HG03139 (cell line): ENCODE measurements at regions not wholly inside any gene's neighbourhood (a gene's known extent, or its start where the extent isn't known, plus 50 kb on each side); places are given as distances from the start of the nearest gene placed in this dataset.
"Not testable (repeated sequence)": the region's sequence is repeated elsewhere in the genome, so short reads cannot be mapped to it uniquely, and the experiment has no call there.

ENCODE experiments used
- ATAC-seq: cut with Tn5 transposase; IDR thresholded peaks from one replicate; pipeline ENCODE4 v1.9.1; 2021; ENCODE audit not compliant: unreplicated experiment

GRCh38 chr4:120636120-120636630 lies 286.4 kb downstream of the PRDM5 start:
- no peak for ATAC-seq

- ATAC-seq: no peak
Observed at GRCh38 chr4:120633810-120634209, 288.7 kb downstream of the PRDM5 start.

DNA sequence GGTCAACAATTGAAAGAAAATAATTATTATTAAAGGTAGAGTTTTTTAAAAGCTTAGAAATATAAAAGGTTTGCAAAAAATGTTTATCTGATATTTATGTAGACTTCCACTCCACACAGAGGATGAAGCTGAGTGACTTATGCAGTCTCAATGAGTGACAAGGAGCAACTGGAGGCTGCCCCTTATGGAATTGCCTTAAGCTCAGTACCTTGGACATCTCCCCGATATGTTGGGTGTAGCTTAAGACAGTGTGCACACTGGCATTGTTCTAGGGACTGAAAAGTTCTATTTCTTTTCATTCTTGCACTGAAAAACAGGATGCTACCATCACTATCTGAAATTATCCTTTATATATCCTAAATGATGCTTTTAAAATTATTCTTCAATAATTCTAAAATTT lies 292.1 kb downstream of the PRDM5 start:
- no peak for ATAC-seq

GRCh38 chr4:120629546-120630108 lies 292.9 kb downstream of the PRDM5 start:
- ATAC-seq: no peak

- no peak for ATAC-seq
Observed at GRCh38 chr4:120622601-120623000, 299.9 kb downstream of the PRDM5 start.

- no peak for ATAC-seq
Observed at GRCh38 chr4:120617171-120617570, 305.4 kb downstream of the PRDM5 start.

DNA sequence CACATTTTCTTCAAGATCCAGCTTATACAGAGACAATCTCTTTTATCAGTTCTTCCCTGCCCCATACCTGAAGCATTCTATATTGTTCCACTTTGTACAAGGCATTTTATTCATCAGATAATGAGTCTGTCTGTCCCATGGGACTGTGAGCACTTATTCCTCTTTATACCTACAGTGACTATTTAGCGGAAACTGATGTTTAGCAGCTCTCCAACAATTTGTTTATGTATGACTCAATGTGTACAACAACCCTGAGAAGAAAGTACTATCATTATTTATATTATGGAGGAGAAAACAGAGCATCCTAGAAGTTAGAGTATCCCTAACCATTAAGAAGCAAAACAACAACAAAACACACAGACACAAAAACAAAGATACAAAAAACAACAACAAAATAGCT lies 306.5 kb downstream of the PRDM5 start:
- no peak for ATAC-seq

GRCh38 chr4:120613778-120614177 lies 308.7 kb downstream of the PRDM5 start:
- no peak for ATAC-seq

GRCh38 chr4:120611092-120611491 lies 311.4 kb downstream of the PRDM5 start:
- ATAC-seq: no peak

DNA sequence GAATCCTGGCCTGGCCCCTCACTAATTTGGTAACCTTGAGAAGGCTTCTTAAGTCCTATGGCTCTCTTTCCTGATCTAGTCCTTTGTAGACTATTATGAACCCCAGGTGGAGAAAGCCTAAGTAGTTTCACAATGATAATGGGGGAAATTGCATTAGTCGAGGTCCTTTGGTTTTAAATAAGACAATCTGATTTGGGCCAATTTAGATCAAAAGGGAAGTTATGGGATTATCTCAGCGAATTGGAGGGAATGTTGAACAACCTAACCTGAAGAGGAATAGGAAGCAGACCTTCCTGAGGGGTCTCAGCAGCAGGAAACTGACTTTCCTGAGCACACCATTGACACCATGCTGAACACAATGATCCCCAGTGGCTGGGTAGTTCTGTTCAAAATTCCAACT lies 331.5 kb downstream of the PRDM5 start:
- no peak for ATAC-seq

- ATAC-seq: no peak
Observed at GRCh38 chr4:120589787-120590186, 332.7 kb downstream of the PRDM5 start.

- no peak for ATAC-seq
Observed at GRCh38 chr4:120568731-120569130, 353.8 kb downstream of the PRDM5 start.

DNA sequence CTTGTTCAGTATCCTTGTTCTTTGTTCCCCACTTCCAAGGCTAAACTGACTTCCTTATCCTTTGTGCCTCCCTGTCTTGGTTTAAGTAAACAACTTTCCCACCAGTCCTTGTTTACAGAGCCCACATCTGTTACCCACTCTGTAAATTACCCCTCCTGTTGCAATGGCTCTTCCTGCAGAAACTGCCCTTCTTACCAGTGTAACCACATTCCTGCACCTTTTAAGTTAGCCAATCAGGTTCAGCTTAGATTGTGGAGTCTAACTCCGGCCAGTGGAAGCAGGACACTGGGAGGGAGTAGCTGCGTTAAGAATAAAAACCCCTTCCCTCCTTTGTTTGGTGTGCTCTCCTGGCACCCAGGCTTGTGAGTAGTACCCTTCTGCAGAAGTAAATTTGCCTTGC lies 360.9 kb downstream of the PRDM5 start:
- no peak for ATAC-seq

- no peak for ATAC-seq
Observed at GRCh38 chr4:120557372-120557771, 365.2 kb downstream of the PRDM5 start.

- no peak for ATAC-seq
Observed at GRCh38 chr4:120555058-120555457, 367.5 kb downstream of the PRDM5 start.

GRCh38 chr4:120554086-120554485 lies 368.4 kb downstream of the PRDM5 start:
- no peak for ATAC-seq

- ATAC-seq: not testable (repeated sequence)
Observed at GRCh38 chr4:120550624-120551220, 371.8 kb downstream of the PRDM5 start.

GRCh38 chr4:120549011-120549570 lies 373.4 kb downstream of the PRDM5 start:
- ATAC-seq: no peak

DNA sequence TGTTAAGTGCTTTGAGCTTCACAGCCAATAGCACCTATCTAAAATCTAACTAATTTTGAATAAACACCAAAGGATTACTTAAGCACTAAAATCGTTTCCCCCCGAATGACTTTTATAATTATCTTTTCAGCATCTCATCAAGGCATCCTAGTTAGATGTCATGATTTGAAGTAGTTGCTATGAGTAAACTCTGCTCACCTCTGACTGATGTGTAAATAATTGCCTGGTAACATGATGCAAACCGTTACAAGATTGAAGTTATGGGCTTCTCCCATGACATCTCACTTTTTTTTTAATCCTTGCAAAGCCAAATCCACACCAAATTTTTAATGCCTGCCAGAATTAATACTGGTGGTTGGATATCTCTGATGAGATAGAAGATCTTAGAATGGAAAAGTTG lies 377.1 kb downstream of the PRDM5 start:
- no peak for ATAC-seq

DNA sequence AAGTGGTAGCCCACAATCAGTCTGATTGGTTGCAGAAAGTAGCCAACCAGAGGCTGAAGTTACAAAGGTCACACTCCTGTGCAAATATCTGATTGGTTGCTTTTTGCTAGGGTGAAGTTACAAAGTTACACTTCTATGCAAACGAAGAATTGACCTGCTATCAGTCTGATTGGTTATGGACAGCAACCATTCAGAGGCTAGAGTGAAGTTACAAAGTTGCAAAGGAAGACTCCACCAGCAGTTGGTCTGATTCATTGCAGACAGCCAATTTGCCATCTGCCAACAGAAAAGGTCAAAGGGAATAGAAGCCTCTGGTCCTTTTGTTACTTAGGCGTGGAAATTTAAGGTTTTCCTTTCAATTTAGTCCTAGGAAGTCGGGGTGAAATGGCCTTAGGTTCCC lies 377.7 kb downstream of the PRDM5 start:
- ATAC-seq: no peak

- no peak for ATAC-seq
Observed at GRCh38 chr4:120540625-120541024, 381.9 kb downstream of the PRDM5 start.

GRCh38 chr4:120536884-120537283 lies 385.6 kb downstream of the PRDM5 start:
- no peak for ATAC-seq

GRCh38 chr4:120528428-120528827 lies 394.1 kb downstream of the PRDM5 start:
- ATAC-seq: no peak
